Smooth muscle cell (in vitro differentiated cells): ENCODE measurements at regions not wholly inside any gene's neighbourhood (a gene's known extent, or its start where the extent isn't known, plus 50 kb on each side); places are given as distances from the start of the nearest gene placed in this dataset.
A peak's percentile ranks its signal among the peaks of the same experiment; 100 is the strongest.

Experiments used
- DNase-seq: peaks from one replicate; lab custom pipeline; 2025; ENCODE audit not compliant: unreplicated experiment; lab: John Stamatoyannopoulos, UW
- H2AFZ ChIP-seq: fragments of 200-600 bp; sonication (generic); 2 replicates; pipeline ENCODE4 v1.6.0; 2016; ENCODE audit warnings: antibody characterized with exemption, low read depth, mild to moderate bottlenecking
- H3F3A ChIP-seq: fragments of 200-600 bp; sonication (generic); 2 replicates; pipeline ENCODE4 v1.6.0; 2017; ENCODE audit warnings: antibody characterized with exemption, low read depth
- H3K27ac ChIP-seq: fragments of 200-600 bp; sonication (generic); 2 replicates; pipeline ENCODE4 v1.5.1; 2016; ENCODE audit warnings: low read depth, mild to moderate bottlenecking
- H3K27me3 ChIP-seq: fragments of 200-600 bp; sonication (generic); 2 replicates; pipeline ENCODE4 v1.6.1; 2016; ENCODE audit warnings: low read depth, mild to moderate bottlenecking
- H3K36me3 ChIP-seq: fragments of 200-600 bp; sonication (generic); 2 replicates; pipeline ENCODE4 v1.5.1; 2016; ENCODE audit warnings: low read depth
- H3K4me1 ChIP-seq: fragments of 200-600 bp; sonication (generic); 2 replicates; pipeline ENCODE4 v1.5.1; 2016; ENCODE audit warnings: low read depth
- H3K4me2 ChIP-seq: fragments of 200-600 bp; sonication (generic); 2 replicates; pipeline ENCODE4 v1.6.0; 2016; ENCODE audit warnings: mild to moderate bottlenecking
- H3K4me3 ChIP-seq: fragments of 200-600 bp; sonication (generic); 2 replicates; pipeline ENCODE4 v1.5.1; 2016; ENCODE audit warnings: mild to moderate bottlenecking
- H3K79me2 ChIP-seq: fragments of 200-600 bp; sonication (generic); 2 replicates; pipeline ENCODE4 v1.6.0; 2016; ENCODE audit warnings: low read depth, mild to moderate bottlenecking
- H3K9ac ChIP-seq: fragments of 200-600 bp; sonication (generic); 2 replicates; pipeline ENCODE4 v1.6.0; 2016; ENCODE audit warnings: low read depth
- H3K9me3 ChIP-seq: fragments of 200-600 bp; sonication (generic); replicated peaks from 2 replicates; pipeline ENCODE4 v1.5.1; 2016; ENCODE audit warnings: low read depth
- H4K20me1 ChIP-seq: fragments of 200-600 bp; sonication (generic); 2 replicates; pipeline ENCODE4 v1.6.0; 2016; ENCODE audit warnings: low read depth
- WGBS: methylation state at CpG from one replicate; pipeline ENCODE4 v1.1.7; 2016; ENCODE audit warnings: low lambda C conversion rate; 5-methylcytosine and 5-hydroxymethylcytosine counted together
- TF ChIP-seq, protein P1 (sequence below): fragments of 200-600 bp; sonication (generic); IDR thresholded peaks from 2 replicates; pipeline ENCODE4 v1.5.1; 2017; ENCODE audit warnings: borderline replicate concordance, mild to moderate bottlenecking, antibody characterized with exemption; ENCODE audit not compliant: insufficient read depth, poor library complexity, severe bottlenecking

DNA sequence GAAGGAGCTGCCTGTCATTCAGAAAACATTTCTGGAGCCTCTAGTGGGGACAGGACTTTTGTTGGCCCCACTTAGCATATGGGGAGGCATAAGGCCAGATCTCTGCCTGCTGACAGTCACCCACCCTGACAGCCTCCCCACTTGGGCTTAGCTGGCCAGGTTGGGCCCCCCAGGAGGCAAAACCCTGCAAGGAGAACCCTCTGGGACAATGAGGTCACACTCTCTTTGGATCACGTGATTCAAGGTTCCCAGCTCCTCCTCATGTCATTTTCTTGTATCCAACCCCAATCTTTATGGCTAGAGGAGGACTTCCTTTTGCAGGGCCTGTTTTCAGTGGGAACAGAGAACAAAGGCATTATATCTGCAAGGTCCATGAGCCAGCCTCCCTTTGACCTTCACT lies 60.0 kb downstream of the NAV1 start:
- Histone ChIP-seq H3F3A (peaks cover 45% of the 10 kb centered on the region), H4K20me1 (peaks cover 23% of the 10 kb centered on the region), H3K9me3 (no peaks in the 10 kb centered on the region), H3K79me2 (peaks cover 36% of the 10 kb centered on the region), H3K36me3 (no peaks in the 10 kb centered on the region), H3K4me3 (no peak overlapping the region), H2AFZ (no peak overlapping the region), H3K4me2 (peak overlapping the region; percentile 46), H3K9ac (peak overlapping the region; percentile 69), H3K27me3 (no peaks in the 10 kb centered on the region), H3K4me1 (peaks cover 10% of the 10 kb centered on the region), H3K27ac (peak overlapping the region; percentile 93)
- DNase-seq, result no peak
- WGBS, result 30% methylated on average over 1 of the region's 1 CpG
- TF ChIP-seq, protein P1, sequence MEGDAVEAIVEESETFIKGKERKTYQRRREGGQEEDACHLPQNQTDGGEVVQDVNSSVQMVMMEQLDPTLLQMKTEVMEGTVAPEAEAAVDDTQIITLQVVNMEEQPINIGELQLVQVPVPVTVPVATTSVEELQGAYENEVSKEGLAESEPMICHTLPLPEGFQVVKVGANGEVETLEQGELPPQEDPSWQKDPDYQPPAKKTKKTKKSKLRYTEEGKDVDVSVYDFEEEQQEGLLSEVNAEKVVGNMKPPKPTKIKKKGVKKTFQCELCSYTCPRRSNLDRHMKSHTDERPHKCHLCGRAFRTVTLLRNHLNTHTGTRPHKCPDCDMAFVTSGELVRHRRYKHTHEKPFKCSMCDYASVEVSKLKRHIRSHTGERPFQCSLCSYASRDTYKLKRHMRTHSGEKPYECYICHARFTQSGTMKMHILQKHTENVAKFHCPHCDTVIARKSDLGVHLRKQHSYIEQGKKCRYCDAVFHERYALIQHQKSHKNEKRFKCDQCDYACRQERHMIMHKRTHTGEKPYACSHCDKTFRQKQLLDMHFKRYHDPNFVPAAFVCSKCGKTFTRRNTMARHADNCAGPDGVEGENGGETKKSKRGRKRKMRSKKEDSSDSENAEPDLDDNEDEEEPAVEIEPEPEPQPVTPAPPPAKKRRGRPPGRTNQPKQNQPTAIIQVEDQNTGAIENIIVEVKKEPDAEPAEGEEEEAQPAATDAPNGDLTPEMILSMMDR, result no peak

DNA sequence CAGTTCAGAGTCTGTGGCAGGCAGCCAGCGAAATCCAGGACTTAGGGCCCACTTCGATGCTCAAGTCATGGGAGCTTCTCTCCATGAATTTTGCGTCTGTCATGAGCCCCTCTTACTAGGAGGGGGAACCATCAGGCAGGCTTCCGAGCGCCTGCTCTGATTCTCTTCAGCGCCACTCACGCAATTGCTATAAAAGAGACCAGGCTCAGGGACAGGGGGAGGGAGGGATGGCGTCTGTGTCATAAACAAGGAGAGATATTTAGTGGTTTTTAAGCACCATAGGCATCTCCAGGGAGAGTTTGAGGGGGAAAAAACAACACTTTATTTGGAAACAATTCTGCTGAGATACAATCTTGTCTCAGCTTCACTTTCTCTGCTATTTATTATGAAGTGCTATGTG lies 60.6 kb downstream of the NAV1 start:
- H2AFZ ChIP-seq, result no peak overlapping the region
- peak overlapping the region; percentile 64 for H3K4me2 ChIP-seq
- H3K9me3 ChIP-seq, result no peaks in the 10 kb centered on the region
- TF ChIP-seq, protein P1, result no peak
- peak overlapping the region; percentile 69 for H3K9ac ChIP-seq
- H4K20me1 ChIP-seq, result peaks cover 17% of the 10 kb centered on the region
- peaks cover 38% of the 10 kb centered on the region for H3K79me2 ChIP-seq
- peaks cover 10% of the 10 kb centered on the region for H3K4me1 ChIP-seq
- no peaks in the 10 kb centered on the region for H3K36me3 ChIP-seq
- no peaks in the 10 kb centered on the region for H3K27me3 ChIP-seq
- 28% methylated on average over 8 of the region's 8 CpGs for WGBS
- H3K27ac ChIP-seq, result peak overlapping the region; percentile 93
- peak; percentile 25 for DNase-seq
- no peak overlapping the region for H3K4me3 ChIP-seq
- peaks cover 40% of the 10 kb centered on the region for H3F3A ChIP-seq

DNA sequence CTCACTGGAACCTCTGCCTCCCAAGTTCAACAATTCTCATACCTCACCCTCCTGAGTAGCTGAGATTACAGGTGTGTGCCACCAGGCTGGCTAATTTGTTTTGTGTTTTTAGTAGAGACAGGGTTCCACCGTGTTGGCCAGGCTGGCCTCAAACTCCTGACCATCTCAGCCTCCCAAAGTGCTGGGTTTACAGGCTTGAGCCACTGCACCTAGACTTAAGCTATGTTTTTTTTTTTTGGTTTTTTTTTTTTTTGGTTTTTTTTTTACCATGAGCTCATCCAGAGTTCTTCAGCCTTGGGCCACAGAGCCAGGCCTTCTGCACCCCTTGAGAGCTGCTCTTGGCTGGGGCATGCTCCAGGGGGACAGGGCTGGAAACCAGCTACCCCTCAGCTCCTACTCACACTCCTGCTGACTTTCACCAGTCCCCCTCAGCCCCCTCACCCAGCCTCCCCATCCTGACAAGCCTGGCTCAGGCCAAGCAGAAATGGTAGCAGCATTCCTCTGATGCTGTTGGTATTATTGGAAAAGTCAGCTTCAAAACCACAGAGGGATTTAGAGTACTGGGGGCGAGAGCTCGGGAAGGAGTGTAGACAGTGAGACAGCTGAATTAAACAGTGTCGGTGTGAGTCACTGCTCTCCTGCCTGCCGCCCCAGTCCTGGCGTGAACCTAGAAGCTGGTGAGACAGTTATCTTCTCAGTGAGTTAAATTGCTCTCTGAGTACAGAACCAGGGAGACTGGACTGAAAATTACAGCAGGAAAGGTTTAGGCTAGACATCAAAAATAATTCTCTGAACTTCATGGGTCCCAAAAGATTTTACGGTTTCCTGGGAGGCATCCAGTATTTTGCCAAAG lies 63.7 kb downstream of the NAV1 start:
- H3K9ac ChIP-seq, result peak overlapping the region; percentile 77
- DNase-seq, result peak; percentile 23
- 9% methylated on average over 7 of the region's 7 CpGs for WGBS
- peak overlapping the region; percentile 55 for H3K4me2 ChIP-seq
- H2AFZ ChIP-seq, result no peak overlapping the region
- peak overlapping the region; percentile 93 for H3K27ac ChIP-seq
- H4K20me1 ChIP-seq, result no peaks in the 10 kb centered on the region
- H3K27me3 ChIP-seq, result no peaks in the 10 kb centered on the region
- no peaks in the 10 kb centered on the region for H3K9me3 ChIP-seq
- H3K4me1 ChIP-seq, result peaks cover 10% of the 10 kb centered on the region
- no peaks in the 10 kb centered on the region for H3K36me3 ChIP-seq
- peaks cover 40% of the 10 kb centered on the region for H3K79me2 ChIP-seq
- peaks cover 31% of the 10 kb centered on the region for H3F3A ChIP-seq
- H3K4me3 ChIP-seq, result no peak overlapping the region
- TF ChIP-seq, protein P1, result no peak
